ENCODE measurements at regions not wholly inside any gene's neighbourhood (a gene's known extent, or its start where the extent isn't known, plus 50 kb on each side); places are given as distances from the start of the nearest gene placed in this dataset.

DNA sequence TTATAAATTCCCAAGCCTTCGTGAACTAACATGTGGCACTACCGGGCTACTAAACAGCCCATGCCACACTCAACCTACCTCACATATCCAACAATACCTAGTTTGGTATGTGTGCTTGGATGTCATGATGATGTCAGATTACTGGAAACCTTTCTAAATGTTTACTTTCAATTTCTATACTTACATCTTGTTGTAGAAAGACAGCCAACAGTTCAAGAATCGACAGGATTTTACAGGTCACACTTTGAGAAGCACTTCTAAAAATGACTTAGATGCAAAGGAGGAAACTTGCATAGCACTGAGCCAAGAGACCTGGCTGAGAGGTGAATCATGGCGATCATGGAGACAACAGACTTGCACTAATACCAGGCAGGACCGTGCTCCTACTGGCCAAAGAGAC lies 209.9 kb downstream of the COL4A1 start:
- Histone ChIP-seq H3K9me3 (no peaks in the 10 kb centered on the region), H3K27me3 (no peaks in the 10 kb centered on the region), H3K4me3 (no peak overlapping the region), H3K36me3 (no peaks in the 10 kb centered on the region)
- DNase-seq = no peak

DNA sequence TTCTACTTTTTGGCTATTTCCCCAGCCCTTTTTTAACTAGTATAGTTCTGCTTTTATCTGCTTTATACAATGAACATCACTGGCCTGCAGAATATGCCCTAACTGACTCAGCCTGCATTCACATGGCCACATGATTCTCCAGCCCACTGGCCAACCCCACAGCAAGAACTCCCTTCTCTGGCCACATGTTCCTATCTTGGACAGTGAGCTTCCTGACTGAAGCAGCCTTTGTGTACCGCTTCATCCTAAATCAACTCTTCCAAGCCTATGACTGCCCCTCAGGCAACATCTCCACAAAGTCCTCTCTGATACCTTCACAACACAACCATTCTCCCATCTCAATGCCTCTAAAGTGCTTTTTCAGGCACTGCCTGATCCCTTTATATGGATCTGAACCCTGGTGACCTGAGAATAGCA lies 214.1 kb downstream of the COL4A1 start:
- no peak for DNase-seq
- H3K9me3 ChIP-seq = no peaks in the 10 kb centered on the region

DNA sequence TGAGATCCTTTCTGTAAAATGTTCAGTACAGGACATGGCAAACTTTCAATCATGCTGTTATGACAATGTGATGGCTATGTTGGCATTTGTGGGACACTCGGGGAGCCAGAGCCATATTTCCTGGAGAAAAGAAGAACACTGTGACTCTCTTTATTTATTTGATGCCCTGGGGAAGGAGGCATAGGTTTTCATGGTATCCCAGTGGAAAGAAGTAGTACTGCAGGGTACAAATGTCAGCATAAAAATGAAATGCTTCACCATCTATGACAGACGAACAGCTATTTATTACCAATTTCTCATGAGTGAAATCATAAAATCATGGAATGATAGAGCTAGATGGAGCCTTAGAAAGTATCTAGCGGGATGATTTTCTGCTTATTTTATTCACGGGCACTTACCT lies 217.1 kb downstream of the COL4A1 start:
- no peak overlapping the region for H3K4me3 ChIP-seq
- no peaks in the 10 kb centered on the region for H3K36me3 ChIP-seq
- DNase-seq = no peak
- no peaks in the 10 kb centered on the region for H3K27me3 ChIP-seq
- H3K9me3 ChIP-seq = peaks cover 4% of the 10 kb centered on the region

More for the DNA sequence above, 214.1 kb downstream of the COL4A1 start:
- H3K36me3 ChIP-seq = no peaks in the 10 kb centered on the region
- H3K27me3 ChIP-seq = no peaks in the 10 kb centered on the region
- no peak overlapping the region for H3K4me3 ChIP-seq

DNA sequence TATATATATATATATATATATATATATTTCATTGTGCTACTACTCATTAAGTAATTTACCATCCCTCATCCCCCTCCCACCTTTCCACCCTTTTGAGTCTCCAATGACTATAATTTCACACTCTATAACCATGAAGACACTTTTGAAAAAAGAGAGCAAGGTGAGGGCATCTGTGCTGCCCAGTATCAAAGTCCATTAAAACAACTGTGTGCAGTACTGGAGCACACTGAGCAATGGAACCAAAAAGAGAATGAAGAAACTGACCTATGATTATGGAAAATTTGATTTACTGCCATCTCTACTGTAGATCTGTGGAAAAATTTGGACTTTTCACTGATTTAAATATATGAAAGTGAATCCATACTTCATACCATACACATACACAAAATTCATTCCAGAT lies 217.9 kb downstream of the COL4A1 start:
- H3K9me3 ChIP-seq = peaks cover 4% of the 10 kb centered on the region
- H3K27me3 ChIP-seq = no peaks in the 10 kb centered on the region

DNA sequence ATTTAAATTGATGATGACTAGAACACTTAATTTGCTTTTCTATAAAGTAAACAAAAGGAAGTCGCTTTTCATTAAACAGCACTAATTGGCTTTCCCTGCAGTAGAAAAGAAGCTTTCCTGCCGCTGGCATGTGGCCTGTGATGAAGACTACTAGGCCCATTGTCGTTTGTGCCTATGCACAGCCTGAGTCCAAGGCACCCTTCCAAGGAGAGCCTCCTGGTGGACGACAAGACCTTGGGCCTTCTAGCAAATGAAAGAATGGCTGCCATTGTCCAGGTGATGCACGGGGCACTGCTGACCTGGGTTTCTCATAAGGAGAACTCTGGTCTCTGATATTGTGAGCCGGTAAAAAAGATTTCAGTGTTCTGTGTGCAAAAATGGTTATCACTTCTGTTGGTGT lies 233.0 kb downstream of the COL4A1 start:
- DNase-seq = no peak
- Histone ChIP-seq H3K9me3 (no peaks in the 10 kb centered on the region), H3K36me3 (no peaks in the 10 kb centered on the region), H3K4me3 (no peak overlapping the region), H3K27me3 (no peaks in the 10 kb centered on the region)

More for the DNA sequence above, 217.9 kb downstream of the COL4A1 start:
- H3K36me3 ChIP-seq = no peaks in the 10 kb centered on the region
- no peak overlapping the region for H3K4me3 ChIP-seq
- DNase-seq = no peak

DNA sequence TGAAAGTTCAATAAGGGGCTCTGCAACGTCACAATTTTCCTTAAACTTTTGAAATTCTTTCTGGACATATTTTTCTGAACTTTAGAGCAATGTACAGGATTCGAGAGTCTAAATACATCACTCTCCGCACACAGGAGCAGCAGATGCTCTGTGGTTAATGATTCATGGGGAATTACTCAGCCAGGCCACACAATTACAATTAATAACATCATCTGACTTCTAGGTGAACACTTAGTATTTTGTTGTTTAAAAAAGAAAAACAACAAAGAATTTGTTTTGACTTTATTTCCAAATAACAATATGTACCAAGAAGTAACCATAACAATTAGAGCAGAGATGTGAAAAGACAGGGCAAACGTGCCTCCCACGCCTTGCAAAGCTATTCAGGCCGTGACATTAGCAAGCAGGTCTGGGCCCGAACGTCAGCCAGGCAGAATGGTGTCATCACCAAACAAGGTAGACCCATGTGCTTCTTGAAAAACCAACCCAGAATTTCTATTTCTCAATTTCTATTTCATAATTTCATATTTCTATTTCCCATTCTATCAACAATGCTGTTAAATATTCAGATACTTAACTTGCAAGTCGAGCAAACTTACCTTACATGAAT lies 236.3 kb downstream of the COL4A1 start:
- no peaks in the 10 kb centered on the region for H3K27me3 ChIP-seq
- no peaks in the 10 kb centered on the region for H3K36me3 ChIP-seq
- no peaks in the 10 kb centered on the region for H3K9me3 ChIP-seq
- no peak for DNase-seq
- H3K4me3 ChIP-seq = no peak overlapping the region

DNA sequence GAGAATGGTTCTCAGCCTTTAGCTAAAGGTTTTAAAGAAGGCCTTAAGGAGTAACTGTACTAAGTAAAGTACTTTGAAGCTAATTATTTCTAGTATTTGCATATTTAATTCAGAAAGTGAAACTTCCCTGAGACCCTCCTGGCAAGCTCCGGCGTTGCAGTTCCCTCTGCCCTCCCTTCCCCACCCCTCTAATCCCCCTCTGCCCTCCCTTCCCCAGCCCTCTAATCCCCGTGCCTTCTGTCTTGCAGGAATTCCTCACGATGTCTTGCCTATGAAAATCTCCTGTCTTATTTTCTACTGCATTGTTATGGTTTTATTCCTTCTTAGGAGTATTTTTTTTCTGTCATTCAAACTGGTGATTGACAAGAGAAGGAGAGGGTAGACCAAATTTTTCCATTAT lies 236.9 kb downstream of the COL4A1 start:
- Histone ChIP-seq H3K36me3 (no peaks in the 10 kb centered on the region), H3K4me3 (no peak overlapping the region), H3K27me3 (no peaks in the 10 kb centered on the region), H3K9me3 (no peaks in the 10 kb centered on the region)
- DNase-seq = no peak

DNA sequence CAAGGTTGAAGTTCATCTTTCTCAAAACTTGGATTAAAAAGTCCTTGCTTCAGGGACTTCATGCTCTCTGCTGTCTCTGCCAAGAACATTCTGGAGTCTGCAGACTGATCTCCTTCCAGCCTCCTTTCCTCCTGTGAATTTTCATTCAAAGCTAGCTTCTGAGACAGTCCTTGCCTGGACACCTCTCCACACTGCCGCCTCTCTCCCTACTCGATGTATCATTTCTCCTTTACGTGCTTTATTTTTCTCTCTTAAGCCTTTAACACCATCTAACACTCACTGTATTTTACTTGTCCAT lies 238.8 kb downstream of the COL4A1 start:
- no peak overlapping the region for H3K4me3 ChIP-seq
- H3K36me3 ChIP-seq = no peaks in the 10 kb centered on the region
- H3K27me3 ChIP-seq = no peaks in the 10 kb centered on the region
- H3K9me3 ChIP-seq = no peaks in the 10 kb centered on the region
- DNase-seq = no peak

DNA sequence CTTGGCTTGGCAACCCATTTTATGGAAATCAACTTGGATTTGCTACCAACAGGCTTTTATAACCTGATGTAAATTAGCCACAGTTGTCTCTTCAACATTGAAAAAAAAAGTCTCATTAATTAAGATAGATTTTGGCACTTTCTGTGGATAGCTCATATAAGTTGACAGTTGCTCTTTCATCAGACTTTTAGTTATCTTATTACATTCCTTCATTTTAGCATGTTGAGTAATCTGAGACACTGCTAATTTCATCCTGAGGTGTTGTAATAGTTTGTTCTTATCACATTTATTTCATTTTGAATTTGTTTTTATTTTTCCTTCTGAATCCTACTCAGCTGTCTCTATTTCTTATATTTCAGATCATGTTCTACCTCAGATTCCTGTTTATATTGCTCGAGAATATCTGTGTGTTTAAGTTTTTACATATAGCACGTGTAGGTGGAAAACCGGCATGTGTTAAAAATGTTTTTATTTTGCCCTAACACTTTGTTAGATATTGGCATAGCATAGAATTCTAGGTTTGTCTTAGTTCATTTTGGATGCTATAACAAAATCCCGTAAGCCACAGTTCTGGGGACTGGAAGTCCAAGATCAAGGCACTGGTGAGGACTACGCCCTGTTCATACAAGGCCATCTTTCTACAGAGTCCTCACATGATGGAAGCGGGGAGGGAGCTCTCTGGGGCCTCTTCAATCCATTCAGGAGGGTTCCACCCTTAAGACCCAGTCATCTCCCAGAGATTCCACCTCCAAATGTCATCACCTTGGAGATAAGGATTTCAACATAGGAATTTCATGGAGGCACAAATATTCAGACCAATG lies 239.4 kb downstream of the COL4A1 start:
- Histone ChIP-seq H3K36me3 (no peaks in the 10 kb centered on the region), H3K4me3 (no peak overlapping the region), H3K9me3 (no peaks in the 10 kb centered on the region), H3K27me3 (no peaks in the 10 kb centered on the region)
- DNase-seq = no peak

DNA sequence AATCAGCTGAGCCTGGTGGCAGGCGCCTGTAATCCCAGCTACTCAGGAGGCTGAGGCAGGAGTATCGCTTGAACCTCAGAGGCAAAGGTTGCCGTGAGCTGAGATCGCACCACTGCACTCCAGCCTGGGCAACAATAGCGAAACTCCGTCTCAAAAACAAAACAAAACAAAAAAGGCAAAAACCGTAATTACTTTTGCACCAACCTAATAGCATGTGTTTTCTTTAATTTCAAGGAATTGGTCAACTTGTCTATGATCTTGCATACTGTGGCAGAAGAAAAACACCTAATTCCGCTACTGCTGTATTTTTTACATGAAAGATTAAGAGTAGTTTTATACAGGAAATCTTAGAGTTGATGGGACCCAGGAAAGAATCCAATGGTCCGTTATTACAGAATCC lies 241.2 kb downstream of the COL4A1 start:
- Histone ChIP-seq H3K9me3 (no peaks in the 10 kb centered on the region), H3K4me3 (no peak overlapping the region), H3K27me3 (no peaks in the 10 kb centered on the region), H3K36me3 (no peaks in the 10 kb centered on the region)
- no peak for DNase-seq

DNA sequence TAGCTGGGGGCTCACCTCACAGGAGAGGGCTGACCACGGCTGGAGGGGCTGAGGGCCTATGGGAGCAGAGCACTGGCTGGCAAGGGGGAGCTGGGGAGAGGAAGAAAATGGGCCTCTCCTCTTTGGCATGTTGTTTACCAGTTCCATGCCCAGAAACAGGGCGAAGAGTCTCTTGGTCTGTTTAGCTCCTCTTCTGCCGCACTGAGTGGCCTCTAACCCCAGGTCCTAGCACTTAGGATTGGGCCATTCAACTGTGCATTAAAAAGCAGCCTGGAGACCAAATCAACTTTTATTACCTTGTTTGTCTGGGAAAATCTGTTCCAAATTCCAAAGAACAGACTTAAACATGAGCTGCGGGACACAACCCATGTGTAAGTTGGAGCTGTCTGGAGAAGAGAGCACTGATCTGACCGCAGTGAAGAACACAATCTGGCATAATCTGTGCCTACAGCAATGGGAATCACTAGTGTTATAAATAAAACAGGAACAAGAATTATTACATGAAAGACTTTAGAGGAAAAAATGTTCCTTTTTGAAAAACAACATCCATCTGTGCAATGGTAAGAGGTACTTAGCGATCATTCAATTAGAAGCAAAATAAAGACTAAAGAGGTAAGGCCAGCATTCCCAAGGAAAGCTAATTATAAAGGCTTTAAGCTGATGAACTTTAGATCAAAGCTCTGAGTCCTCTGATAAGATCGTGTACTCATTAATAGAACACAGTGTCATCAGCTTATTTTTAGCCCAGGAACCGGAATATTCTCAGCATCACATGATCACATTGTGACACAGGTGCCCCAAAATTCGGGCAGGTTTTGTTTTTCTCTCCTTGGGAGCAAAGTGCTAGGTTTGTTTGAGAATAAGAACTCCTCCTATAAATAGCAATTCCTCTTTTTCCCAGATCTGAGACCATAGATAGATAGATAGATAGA lies 243.2 kb downstream of the COL4A1 start:
- H3K9me3 ChIP-seq = no peaks in the 10 kb centered on the region
- DNase-seq = no peak

DNA sequence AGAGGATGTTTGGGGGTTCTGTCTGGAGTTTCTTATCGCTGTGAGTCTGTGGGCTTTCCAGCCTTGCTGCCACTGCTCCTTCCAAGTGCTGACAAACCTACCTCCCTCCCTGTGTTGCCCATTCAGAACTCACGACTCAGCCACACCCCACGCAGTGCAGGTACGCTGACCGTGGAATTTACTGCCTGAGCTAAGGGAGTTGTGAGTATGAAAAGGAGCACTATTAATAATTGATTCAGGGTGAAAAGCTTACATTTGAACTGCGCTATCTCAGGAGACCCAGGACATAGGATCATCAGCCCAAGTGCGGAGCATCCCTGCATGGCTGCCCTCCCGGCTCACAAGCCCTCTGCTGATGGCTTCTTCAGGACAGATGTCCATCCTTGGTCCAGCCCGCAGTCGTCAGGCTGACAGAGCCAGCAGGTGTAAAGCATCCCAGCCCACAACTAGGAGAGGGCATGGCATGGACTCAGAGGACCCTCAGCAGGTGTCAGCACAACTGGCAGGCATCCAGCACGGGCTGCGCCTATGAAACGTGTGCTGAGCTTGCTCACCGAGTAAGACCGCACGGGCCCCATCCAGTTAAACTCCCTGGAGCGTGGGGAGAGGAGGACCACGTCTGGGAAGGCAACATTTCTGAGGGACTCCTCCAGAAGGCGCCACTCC lies 244.0 kb downstream of the COL4A1 start:
- no peaks in the 10 kb centered on the region for H3K36me3 ChIP-seq
- no peaks in the 10 kb centered on the region for H3K27me3 ChIP-seq
- H3K4me3 ChIP-seq = no peak overlapping the region
- no peaks in the 10 kb centered on the region for H3K9me3 ChIP-seq
- DNase-seq = no peak

More for the DNA sequence above, 243.2 kb downstream of the COL4A1 start:
- Histone ChIP-seq H3K36me3 (no peaks in the 10 kb centered on the region), H3K27me3 (no peaks in the 10 kb centered on the region), H3K4me3 (no peak overlapping the region)

DNA sequence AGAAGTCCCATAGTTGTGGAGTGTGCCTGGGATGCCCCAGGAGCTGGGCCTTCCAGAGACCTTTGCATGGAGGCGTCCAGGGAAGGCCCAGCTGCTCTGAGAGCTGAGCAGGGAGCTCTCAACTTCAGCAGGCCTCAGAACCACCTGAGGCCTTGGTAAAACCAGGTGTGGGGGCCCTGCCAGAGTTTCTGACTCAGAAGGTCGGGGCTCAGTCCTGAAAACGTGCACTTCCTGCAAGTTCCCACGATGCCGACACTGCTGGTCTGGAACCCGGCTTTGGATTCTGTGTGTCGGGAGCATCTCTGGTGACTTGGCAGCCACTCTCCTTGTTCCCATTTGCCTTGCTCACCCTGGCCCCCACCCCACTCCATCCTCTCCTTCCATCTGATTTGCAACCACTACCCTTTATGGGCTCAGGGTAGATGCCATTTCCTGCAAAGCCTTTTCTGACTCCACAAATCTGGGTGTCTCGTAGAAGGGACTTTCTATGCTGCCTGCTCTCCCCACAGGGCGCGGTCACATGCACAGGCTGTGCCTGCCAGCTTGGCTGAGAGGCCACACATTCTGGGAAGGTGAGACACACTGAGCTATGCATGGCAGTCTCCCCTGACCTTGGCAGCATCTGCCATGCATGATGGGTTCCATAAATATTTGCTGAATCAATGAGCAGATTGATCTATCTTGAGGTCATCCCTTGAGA lies 244.7 kb downstream of the COL4A1 start:
- DNase-seq = peak; percentile 77
- Histone ChIP-seq H3K36me3 (no peaks in the 10 kb centered on the region), H3K9me3 (no peaks in the 10 kb centered on the region), H3K4me3 (no peak overlapping the region), H3K27me3 (no peaks in the 10 kb centered on the region)

DNA sequence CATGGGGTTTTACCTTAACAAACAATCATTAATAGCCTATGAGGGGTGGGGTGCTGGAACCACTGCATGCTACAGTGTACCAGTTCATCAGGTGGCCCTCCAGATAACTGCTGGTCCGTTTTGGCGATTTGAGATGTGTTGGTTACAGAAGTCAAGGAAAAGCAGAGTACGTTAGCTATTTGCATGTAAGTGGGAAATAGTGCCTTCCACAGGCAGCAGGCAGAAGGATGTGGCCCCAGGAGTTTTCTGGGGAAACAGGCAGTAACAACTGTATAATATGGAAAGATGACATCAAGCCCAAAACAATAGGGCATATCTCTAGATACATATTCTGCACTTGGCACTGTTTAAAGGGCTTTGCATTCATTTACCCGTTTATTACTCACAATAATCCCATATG lies 245.7 kb downstream of the COL4A1 start:
- no peak overlapping the region for H3K4me3 ChIP-seq
- no peaks in the 10 kb centered on the region for H3K36me3 ChIP-seq
- H3K27me3 ChIP-seq = no peaks in the 10 kb centered on the region
- no peaks in the 10 kb centered on the region for H3K9me3 ChIP-seq
- DNase-seq = no peak

DNA sequence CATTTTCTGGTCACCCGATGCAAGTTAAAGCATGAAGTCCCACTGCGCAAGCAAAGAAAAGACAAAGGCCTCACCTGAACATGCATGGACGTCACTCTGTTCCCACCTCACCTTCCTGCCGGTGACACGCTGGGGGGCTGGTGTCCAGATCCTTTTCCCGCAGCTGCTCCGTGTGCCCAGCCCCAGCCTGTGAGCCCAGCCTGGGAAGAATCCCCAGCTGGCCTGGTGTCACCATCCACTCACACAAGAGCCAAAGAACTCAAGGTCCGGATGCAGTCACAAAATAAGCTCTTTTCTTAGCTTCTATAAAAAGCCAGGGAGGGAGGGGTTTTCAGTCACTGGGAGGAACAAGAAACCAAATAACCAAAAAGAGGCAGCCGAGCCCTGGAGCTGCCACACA lies 249.9 kb downstream of the COL4A1 start:
- Histone ChIP-seq H3K36me3 (no peaks in the 10 kb centered on the region), H3K9me3 (no peaks in the 10 kb centered on the region)
- DNase-seq = no peak

DNA sequence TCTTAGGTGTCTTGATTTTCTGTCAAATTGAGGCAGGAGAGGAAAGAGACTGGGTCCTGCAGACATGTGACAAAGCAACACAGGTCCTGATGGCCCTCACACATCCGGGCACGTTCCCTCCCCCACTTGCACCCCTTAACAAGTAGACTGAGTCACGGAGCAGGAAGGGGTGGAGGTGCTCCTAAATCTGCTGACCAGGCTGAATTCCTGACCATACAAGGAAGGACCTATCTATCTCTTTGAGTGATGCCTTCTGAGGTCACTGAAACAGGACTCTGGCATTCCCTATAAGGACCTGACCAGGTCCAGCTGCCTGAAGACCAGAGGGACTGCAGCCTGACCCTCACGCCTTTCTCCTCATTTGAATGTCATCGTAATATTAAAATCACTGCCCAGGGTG lies 250.3 kb downstream of the COL4A1 start:
- H3K9me3 ChIP-seq = no peaks in the 10 kb centered on the region
- no peak for DNase-seq
- H3K36me3 ChIP-seq = no peaks in the 10 kb centered on the region
- no peaks in the 10 kb centered on the region for H3K27me3 ChIP-seq
- H3K4me3 ChIP-seq = no peak overlapping the region

More for the DNA sequence above, 249.9 kb downstream of the COL4A1 start:
- Histone ChIP-seq H3K27me3 (no peaks in the 10 kb centered on the region), H3K4me3 (no peak overlapping the region)
